Head of caudate nucleus (tissue), 42 donors: ENCODE measurements at regions not wholly inside any gene's neighbourhood (a gene's known extent, or its start where the extent isn't known, plus 50 kb on each side); places are given as distances from the start of the nearest gene placed in this dataset.
A peak's percentile ranks its signal among the peaks of the same experiment; 100 is the strongest.
"Not testable (repeated sequence)": the region's sequence is repeated elsewhere in the genome, so short reads cannot be mapped to it uniquely, and the experiment has no call there.

Experiments used
- DNase-seq, 42 donors: peaks; one replicate each; pipeline versions ENCODE4 v3.0.0 to v3.0.0-alpha.2; 2020 to 2021; ENCODE audit warnings: mixed read lengths in 7 of 42
- intact Hi-C: fragments of 100-400 bp; cut with DNase I; formaldehyde crosslinking; loops from one replicate; pipeline ENCODE4 v1.15.0; 2022

- DNase-seq = no peak
- intact Hi-C loops = no loop called here
These were observed 108.7 kb downstream of the TLR5 start for GRCh38 chr1:223034270-223034798.

DNA sequence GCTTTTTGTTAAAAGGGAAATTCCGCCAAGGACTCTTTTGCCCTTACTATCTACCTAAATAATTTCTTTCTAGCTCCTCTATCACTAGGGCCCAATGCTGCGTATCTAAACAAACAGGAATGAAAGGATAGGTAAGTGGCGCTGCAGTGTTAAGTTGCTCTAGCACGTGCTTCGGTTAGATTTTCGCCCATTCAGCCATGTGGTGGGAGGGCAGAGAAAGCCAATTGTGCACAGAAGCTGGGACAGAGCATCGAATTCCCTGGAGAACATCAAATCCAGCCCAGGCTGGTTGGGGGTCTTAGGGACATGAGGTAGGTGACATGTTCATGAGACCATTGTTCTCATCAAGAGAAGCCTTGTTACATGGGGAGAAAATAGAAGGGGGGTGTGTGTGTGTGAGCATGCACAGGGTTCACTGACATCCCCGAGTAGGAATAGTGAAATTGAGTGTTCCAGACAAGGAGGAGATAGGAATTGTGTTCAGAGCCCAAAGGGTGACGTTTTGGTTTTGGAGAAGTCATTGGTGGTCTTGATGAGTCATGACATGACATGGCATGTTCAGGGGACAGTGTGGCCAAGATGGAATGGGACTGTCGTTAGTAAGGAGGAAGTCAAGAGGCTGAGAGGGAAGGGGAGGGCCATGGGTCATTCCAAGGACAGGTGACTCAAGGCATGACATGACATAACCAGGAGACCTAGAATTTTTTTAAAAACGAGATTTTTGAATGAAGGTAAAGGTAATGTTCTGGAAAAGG lies 107.1 kb downstream of the TLR5 start:
- intact Hi-C loops = no loop called here
- DNase-seq = no peak

- intact Hi-C loops = no loop called here
- DNase-seq = no peak
These were observed 106.6 kb downstream of the TLR5 start for GRCh38 chr1:223036479-223036845.

DNA sequence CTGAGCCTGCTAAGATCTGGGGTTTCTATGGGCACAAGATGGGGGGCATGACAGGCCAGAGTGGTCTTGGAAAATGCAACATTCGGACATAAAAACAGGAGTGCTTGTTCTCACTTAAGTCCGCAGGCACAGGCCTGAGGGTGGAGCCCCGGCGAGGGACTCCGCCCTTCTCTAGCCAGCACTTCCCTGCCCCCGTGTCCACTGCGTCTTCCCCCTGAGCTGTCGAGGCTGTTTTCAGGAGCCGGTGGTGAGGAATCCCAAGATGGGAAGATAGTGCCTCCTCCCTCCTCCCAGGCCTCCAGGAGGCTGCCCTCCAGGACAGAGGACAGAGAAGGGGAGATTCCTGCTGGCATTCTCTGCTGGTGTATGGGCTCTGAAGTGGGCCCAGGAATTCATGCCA lies 105.2 kb downstream of the TLR5 start:
- DNase-seq = no peak
- intact Hi-C loops = no loop called here

DNA sequence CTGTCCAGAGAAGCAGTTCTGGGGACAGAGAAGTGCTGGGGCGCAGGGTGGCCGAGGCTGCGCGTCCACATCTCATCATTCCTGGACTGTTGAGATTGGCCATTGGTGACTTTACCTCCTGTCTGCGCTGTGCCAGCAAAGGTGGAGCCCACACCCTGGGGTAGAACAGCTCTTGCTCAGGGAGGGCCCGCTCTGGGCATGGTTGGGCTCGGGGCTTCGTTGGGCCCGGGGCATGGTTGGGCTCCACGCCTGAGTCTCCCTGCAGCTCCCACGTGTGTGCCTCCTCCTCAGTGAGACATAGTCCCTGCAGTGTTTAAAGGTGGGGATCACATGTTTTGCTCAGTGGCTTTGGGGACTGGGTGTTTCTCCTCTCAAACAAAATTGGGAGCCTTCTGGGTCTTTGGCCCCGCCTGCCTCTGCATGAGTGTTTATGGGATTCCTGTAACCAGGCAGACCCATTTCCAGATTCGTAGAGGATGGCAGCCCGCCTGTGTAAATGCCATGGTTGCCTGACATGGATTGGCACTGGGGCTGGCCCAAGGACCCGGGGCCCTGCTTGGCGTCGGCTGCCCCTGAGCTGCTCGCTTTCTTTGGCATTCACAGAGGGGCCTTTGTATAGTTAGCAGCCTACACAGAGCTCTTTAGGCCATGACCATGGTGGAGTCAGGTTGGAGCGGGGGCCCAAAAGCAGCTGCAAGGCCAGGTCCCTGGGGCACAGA lies 104.6 kb downstream of the TLR5 start:
- intact Hi-C loops = no loop called here

DNA sequence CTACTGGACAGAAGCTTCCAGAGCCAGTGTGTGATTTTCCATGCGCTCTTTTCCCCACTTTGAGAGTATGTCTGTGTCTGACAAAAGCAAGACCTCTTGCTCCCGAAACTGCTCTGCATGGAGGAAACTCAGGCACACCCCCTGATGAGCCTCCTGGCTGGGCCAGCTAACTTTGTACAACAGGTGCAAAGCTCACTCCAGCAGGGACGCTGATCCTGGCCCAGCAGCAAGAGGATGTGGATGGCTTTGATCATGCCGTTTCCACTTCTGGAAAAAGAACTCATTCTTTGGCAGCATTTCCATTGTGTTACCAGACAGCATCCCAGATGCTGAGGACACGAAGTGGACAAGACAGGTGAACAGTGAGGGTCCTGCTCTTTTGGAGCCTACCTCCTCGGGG lies 103.1 kb downstream of the TLR5 start:
- DNase-seq = no peak

More for the DNA sequence above, 104.6 kb downstream of the TLR5 start:
- peak in 1 of 42 donors; percentile 25 for DNase-seq

GRCh38 chr1:223041481-223041880 lies 101.6 kb downstream of the TLR5 start:
- peak in 1 of 42 donors; percentile 18 for DNase-seq
- intact Hi-C loops = no loop called here

More for the DNA sequence above, 103.1 kb downstream of the TLR5 start:
- intact Hi-C loops = no loop called here

DNA sequence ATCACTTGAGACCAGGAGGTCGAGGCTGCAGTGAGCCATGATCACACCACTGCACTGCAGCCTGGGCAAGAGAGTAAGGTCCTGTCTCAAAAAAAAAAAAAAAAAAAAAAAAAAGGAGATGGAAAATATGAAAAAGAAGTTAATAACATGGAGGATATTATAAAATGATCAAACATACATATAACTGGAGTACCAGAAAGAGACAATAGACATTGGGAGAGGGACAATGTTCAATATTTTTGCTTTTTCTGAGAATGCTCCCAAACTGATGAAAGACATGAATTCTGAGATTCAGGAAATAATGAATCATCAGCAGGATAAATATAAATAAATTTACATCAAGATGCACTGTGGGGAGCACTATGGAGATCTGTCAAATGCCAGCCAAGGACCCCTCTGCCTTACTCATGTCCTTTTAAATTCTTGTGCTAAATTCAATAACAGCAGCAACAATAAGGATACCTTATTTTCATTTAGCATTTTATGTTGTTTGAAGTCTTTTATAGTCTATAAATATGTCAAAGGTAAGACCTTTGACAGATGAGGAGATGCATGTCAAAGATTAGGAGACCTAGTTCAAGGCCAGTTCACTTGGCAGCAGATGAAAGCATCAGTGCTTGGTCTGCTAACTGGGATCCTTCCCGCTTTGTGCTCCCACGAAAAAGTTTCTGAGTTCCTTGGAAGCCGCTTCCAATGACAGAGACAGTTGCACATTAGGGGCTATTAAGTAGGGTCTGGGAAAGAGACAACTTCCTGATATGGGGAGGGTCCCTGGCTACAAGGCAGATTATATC lies 97.7 kb downstream of the TLR5 start:
- DNase-seq = no peak
- intact Hi-C loops = no loop called here

GRCh38 chr1:223046011-223046410 lies 97.0 kb downstream of the TLR5 start:
- DNase-seq = no peak
- intact Hi-C loops = no loop called here

DNA sequence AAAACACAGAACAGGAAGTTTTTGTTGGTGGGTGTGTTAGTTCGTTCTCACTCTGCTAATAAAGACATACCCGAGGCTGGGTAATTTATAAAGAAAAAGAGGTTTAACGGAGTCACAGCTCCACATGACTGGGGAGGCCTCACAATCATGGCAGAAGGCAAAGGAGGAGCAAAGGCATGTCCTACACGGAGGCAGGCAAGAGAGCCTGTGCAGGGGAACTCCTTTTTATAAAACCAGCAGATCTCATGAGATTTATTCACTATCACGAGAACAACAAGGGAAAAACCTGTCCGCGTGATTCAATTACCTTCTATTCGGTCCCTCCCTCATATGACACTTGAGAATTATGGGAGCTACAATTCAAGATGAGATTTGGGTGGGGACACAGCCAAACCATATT lies 96.6 kb downstream of the TLR5 start:
- intact Hi-C loops, DNase-seq: not testable (repeated sequence)

DNA sequence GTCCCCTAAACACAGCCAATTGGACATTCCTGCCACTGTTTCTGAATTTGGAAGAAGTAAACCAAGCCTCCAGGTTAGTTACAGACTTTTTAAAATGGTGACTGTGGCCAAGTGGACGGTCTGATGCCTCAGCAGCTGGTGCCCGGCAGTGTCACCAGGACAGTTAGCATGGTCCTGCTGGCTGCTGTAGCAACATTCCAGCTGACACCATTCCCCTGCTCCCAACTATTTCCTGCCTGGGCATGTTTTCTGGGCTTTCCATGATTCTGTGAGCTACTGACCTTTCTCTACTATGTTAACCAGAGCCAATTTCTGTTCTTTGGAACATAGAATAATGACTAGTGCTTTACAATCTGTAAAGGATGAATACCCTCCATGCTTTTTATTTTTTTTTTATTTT lies 95.0 kb downstream of the TLR5 start:
- intact Hi-C loops = no loop called here

GRCh38 chr1:223052462-223052861 lies 90.6 kb downstream of the TLR5 start:
- intact Hi-C loops = no loop called here
- no peak for DNase-seq

More for the DNA sequence above, 95.0 kb downstream of the TLR5 start:
- DNase-seq = no peak

GRCh38 chr1:223052931-223053330 lies 90.1 kb downstream of the TLR5 start:
- intact Hi-C loops = no loop called here
- DNase-seq = no peak

GRCh38 chr1:223056802-223057201 lies 86.2 kb downstream of the TLR5 start:
- no peak for DNase-seq
- intact Hi-C loops = no loop called here

DNA sequence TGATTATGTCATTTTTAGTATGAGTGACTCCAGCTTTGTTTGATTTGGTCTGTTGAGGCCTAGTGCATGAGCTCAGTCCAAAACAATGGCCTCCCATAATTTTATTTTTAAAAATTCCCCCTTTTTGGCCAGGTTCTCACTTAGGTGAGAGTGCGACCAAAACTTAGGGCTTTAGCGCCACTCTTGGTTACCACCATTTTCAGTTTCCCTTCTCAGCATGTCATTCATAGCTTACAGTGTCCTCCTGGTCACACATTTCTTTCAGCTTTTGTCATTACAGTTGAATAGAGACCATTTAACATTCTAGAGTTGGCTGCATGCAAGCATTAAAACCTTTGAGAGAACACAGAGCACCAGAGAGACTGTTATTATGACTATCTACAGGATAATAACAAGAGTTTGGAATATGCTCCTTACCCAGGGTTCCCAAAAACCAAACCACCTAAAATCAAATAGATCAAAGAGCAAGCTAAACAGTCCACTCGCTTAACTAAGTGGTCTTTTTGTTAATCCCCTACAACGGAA lies 85.4 kb downstream of the TLR5 start:
- no peak for DNase-seq
- intact Hi-C loops = no loop called here
